Globus pallidus (tissue), 1 donor: ENCODE measurements at regions not wholly inside any gene's neighbourhood (a gene's known extent, or its start where the extent isn't known, plus 50 kb on each side); places are given as distances from the start of the nearest gene placed in this dataset.
"Not testable (repeated sequence)": the region's sequence is repeated elsewhere in the genome, so short reads cannot be mapped to it uniquely, and the experiment has no call there.

Experiments
- DNase-seq: peaks from one replicate; pipeline ENCODE4 v3.0.0-alpha.2; 2015; ENCODE audit warnings: low spot score

GRCh38 chr15:58357529-58358476 is 74.0 kb upstream of the LIPC start:
- no peak for DNase-seq

DNA sequence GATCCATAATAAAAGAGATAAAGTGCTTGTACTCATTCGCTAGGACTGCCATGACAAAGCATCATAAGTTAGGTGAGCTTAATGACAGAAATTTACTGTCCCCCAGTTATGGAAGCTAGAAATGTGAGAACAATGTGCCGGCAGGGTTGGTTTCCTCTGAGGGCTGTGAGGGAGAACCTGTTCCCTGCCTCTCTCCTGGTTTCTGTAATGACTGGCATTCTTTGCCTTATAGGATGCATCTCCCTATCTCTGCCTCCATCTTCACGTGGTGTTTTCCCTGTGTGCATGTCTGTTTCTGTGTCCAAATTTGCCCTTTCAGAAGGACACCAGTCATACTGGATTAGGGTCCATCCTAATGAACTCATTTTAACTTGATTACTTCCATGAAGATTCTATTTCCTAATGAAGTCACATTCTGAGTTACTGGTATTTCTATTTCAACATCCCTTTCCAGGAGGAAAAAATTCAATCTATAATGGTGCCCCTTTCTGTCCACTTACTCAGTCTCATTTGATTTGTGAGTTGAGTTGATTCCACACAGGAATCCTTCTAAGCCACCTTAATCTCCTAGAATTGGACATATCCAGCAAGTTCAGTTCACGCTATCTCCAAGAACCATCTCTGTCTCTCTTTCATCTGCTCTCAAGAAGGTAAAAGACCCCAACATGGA is 71.2 kb upstream of the LIPC start:
- DNase-seq, result no peak

DNA sequence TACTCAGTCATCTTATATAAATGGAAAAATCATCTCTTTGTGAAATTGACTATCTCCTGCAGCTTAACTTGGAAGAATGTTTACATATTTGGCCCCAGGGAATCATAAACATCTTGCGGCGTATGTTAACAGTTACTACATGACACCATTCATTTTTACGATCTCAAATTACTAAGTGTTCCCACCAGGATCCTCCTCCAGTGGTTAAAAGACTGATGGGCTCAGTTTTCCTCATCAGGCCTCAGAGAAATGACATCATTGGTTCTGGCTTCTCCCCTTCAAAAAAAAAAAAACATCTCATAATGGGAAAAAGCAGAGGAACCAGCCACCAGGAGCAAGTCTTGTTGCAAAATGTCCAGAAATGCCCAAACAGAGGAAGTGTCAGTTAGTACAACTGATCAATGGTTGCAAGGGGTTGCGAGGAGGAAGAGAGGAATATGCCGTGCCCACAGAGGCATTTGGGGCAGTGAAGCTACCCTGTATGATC is 70.5 kb upstream of the LIPC start:
- peak; percentile 9 for DNase-seq

- DNase-seq, result no peak
Observed at GRCh38 chr15:58362262-58362922, 69.4 kb upstream of the LIPC start.

DNA sequence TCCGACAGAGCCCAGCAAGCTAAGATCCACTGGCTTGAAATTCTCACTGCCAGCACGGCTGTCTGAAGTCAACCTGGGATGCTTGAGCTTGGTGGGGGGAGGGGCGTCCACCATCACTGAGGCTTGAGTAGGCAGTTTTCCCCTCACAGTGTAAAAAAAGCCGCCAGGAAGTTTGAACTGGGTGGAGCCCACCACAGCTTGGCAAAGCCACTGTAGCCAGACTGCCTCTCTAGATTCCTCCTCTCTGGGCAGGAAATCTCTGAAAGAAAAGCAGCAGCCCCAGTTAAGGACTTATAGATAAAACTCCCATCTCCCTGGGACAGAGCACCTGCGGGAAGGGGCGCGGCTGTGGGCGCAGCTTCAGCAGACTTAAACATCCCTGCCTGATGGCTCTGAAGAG is 68.7 kb upstream of the LIPC start:
- not testable (repeated sequence) for DNase-seq

- not testable (repeated sequence) for DNase-seq
Observed at GRCh38 chr15:58363673-58364072, 68.1 kb upstream of the LIPC start.

DNA sequence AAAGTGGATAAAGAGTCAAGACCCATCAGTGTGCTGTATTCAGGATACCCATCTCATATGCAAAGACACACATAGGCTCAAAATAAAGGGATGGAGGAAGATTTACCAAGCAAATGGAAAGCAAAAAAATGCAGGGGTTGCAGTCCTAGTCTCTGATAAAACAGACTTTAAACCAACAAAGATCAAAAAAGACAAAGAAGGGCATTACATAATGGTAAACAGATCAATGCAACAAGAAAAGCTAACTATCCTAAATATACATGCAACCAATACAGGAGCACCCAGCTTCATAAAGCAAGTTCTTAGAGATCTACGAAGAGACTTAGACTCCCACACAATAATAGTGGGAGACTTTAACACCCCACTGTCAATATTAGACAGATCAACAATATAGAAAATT is 66.7 kb upstream of the LIPC start:
- not testable (repeated sequence) for DNase-seq

GRCh38 chr15:58369261-58369701 is 62.5 kb upstream of the LIPC start:
- no peak for DNase-seq

GRCh38 chr15:58369956-58370355 is 61.8 kb upstream of the LIPC start:
- no peak for DNase-seq

DNA sequence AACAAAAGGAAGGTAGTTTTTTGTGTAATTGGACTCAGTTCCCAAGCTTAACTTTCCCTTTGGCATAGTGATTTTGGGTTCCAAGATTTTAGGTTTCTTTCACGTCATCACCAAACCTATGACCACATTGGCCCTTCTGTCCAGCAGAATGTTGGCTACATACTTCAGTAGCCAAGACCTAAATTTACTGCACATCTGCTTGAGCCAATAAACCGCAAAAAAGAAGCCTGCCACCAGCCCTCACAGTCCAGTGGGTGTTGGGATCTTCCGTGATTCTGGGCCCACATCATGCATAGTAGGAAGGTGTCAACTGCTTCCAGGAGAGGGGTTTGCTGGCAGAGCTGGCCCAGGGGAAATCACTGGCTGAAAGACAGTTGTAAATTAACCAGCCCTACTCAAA is 57.6 kb upstream of the LIPC start:
- DNase-seq, result no peak

GRCh38 chr15:58377193-58377592 is 54.6 kb upstream of the LIPC start:
- no peak for DNase-seq

GRCh38 chr15:58378241-58379085 is 53.3 kb upstream of the LIPC start:
- DNase-seq, result no peak

- DNase-seq, result not testable (repeated sequence)
Observed at GRCh38 chr15:58379454-58379853, 52.3 kb upstream of the LIPC start.

GRCh38 chr15:58380280-58380945 is 51.4 kb upstream of the LIPC start:
- DNase-seq, result no peak

GRCh38 chr15:58381697-58382096 is 50.1 kb upstream of the LIPC start:
- DNase-seq, result no peak
